Left lung (tissue), 4 donors: ENCODE measurements at regions not wholly inside any gene's neighbourhood (a gene's known extent, or its start where the extent isn't known, plus 50 kb on each side); places are given as distances from the start of the nearest gene placed in this dataset.
"Not testable (repeated sequence)": the region's sequence is repeated elsewhere in the genome, so short reads cannot be mapped to it uniquely, and the experiment has no call there.

ENCODE experiments used
- ATAC-seq: fragments of 200-7000 bp; cut with Tn5 transposase; one replicate; pipeline ENCODE4 v1.9.1; 2020; ENCODE audit warnings: moderate library complexity
- DNase-seq, 4 donors: peaks; one replicate each; pipeline ENCODE4 v3.0.0-alpha.2; 2013 to 2020
- H3K27ac ChIP-seq, 2 donors: fragments of 200-600 bp; sonication (generic) in 1 of 2; one replicate each; pipeline versions ENCODE4 v1.5.0 to v1.8.0; 2020 to 2021
- H3K27me3 ChIP-seq, 2 donors: fragments of 200-600 bp; sonication (generic) in 1 of 2; one replicate each; pipeline versions ENCODE4 v1.5.0 to v1.8.0; 2020 to 2021
- H3K36me3 ChIP-seq, 2 donors: fragments of 200-600 bp; sonication (generic) in 1 of 2; one replicate each; pipeline versions ENCODE4 v1.5.0 to v1.8.0; 2020 to 2021
- H3K4me1 ChIP-seq, 2 donors: fragments of 200-600 bp; one replicate each; pipeline ENCODE4 v1.8.0; 2021
- H3K4me3 ChIP-seq, 2 donors: fragments of 200-600 bp; sonication (generic) in 1 of 2; one replicate each; pipeline versions ENCODE4 v1.5.0 to v1.8.0; 2020 to 2021; ENCODE audit warnings: mild to moderate bottlenecking in 1 of 2
- H3K9me3 ChIP-seq, 2 donors: fragments of 200-600 bp; sonication (generic) in 1 of 2; one replicate each; pipeline versions ENCODE4 v1.5.0 to v1.8.0; 2020 to 2021
- intact Hi-C, 2 donors: fragments of 100-400 bp; cut with DNase I; formaldehyde crosslinking; loops; one replicate each; pipeline versions ENCODE4 v1.11.2 to v1.14.2; 2022
- TF ChIP-seq, protein P1 (sequence below), 2 donors: fragments of 200-600 bp; sonication (generic) in 1 of 2; IDR thresholded peaks; one replicate each; pipeline versions ENCODE4 v1.5.0 to v1.8.0; 2021; ENCODE audit warnings: antibody characterized with exemption in 2 of 2
- donor health status: DM: no; HTN: yes; CAD: no.
- donor health status: DM: no; HTN: no; CAD: no.

DNA sequence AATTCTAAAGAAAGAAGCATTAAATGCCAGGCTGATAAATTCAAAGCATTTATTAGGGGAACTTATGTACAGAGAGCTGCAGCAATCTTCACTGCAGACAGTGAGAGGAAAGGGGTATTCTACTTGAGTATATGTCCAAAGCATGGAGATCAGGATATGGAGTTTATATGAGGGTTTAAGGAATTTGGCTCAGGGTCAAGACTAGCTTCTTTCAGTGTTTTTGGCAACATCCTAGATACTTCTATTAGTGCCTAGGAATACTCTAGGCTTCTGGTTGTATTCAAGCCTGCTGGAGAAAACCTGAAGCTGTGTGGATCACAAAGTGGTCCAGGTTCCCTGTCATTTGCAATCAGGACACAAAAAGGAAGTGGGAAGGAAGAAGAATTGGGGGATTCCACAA lies 194.6 kb downstream of the CETN3 start:
- Histone ChIP-seq H3K4me3 (no peak overlapping the region), H3K4me1 (no peaks in the 10 kb centered on the region), H3K9me3 (peaks cover 0 to 3% of the 10 kb centered on the region in 2 donors), H3K27me3 (no peaks in the 10 kb centered on the region), H3K36me3 (no peaks in the 10 kb centered on the region), H3K27ac (no peak overlapping the region)
- intact Hi-C loops = no loop called here
- ATAC-seq = no peak
- DNase-seq = no peak
- TF ChIP-seq, protein P1, sequence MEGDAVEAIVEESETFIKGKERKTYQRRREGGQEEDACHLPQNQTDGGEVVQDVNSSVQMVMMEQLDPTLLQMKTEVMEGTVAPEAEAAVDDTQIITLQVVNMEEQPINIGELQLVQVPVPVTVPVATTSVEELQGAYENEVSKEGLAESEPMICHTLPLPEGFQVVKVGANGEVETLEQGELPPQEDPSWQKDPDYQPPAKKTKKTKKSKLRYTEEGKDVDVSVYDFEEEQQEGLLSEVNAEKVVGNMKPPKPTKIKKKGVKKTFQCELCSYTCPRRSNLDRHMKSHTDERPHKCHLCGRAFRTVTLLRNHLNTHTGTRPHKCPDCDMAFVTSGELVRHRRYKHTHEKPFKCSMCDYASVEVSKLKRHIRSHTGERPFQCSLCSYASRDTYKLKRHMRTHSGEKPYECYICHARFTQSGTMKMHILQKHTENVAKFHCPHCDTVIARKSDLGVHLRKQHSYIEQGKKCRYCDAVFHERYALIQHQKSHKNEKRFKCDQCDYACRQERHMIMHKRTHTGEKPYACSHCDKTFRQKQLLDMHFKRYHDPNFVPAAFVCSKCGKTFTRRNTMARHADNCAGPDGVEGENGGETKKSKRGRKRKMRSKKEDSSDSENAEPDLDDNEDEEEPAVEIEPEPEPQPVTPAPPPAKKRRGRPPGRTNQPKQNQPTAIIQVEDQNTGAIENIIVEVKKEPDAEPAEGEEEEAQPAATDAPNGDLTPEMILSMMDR (IDR thresholded peaks at IDR 0.05) = no peak

DNA sequence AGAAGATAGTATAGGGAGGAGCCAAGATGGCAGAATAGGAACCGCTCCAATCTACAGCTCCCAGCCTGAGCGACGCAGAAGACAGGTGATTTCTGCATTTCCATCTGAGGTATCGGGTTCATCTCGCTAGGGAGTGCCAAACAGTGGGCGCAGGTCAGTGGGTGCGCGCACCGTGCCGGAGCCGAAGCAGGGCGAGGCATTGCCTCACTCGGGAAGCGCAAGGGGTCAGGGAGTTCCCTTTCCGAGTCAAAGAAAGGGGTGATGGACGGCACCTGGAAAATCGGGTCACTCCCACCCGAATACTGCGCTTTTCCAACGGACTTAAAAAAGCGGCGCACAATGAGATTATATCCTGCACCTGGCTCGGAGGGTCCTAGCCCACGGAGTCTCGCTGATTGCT lies 201.2 kb downstream of the CETN3 start:
- DNase-seq, H3K4me1 ChIP-seq, H3K36me3 ChIP-seq, intact Hi-C loops, H3K27ac ChIP-seq, H3K27me3 ChIP-seq, ATAC-seq, H3K9me3 ChIP-seq, H3K4me3 ChIP-seq: not testable (repeated sequence)

GRCh38 chr5:90201923-90202322 lies 207.6 kb downstream of the CETN3 start:
- intact Hi-C loops = no loop called here
- no peak overlapping the region for H3K27ac ChIP-seq
- ATAC-seq (no peak), DNase-seq (no peak)
- no peak overlapping the region for H3K4me3 ChIP-seq
- H3K4me1 ChIP-seq = no peaks in the 10 kb centered on the region
- no peaks in the 10 kb centered on the region for H3K36me3 ChIP-seq
- no peaks in the 10 kb centered on the region for H3K27me3 ChIP-seq
- TF ChIP-seq, protein P1 (IDR thresholded peaks at IDR 0.05) = no peak
- H3K9me3 ChIP-seq = peaks cover 0 to 6% of the 10 kb centered on the region in 2 donors

GRCh38 chr5:90193185-90193822 lies 216.3 kb downstream of the CETN3 start:
- Histone ChIP-seq H3K27ac (no peak overlapping the region), H3K36me3 (no peaks in the 10 kb centered on the region), H3K4me3 (no peak overlapping the region), H3K9me3 (no peaks in the 10 kb centered on the region), H3K27me3 (no peaks in the 10 kb centered on the region), H3K4me1 (no peaks in the 10 kb centered on the region)
- DNase-seq (no peak), ATAC-seq (no peak)
- intact Hi-C loops = no loop called here
- TF ChIP-seq, protein P1 (IDR thresholded peaks at IDR 0.05) = no peak

- Histone ChIP-seq H3K4me1 (no peaks in the 10 kb centered on the region), H3K36me3 (no peaks in the 10 kb centered on the region), H3K4me3 (no peak overlapping the region), H3K27me3 (no peaks in the 10 kb centered on the region), H3K27ac (no peak overlapping the region), H3K9me3 (no peaks in the 10 kb centered on the region)
- intact Hi-C loops = no loop called here
- no peak for DNase-seq
- TF ChIP-seq, protein P1 (IDR thresholded peaks at IDR 0.05) = no peak
- no peak for ATAC-seq
These were observed 218.1 kb downstream of the CETN3 start for GRCh38 chr5:90191352-90192045.
